GM21737 (cell line): ENCODE measurements at regions not wholly inside any gene's neighbourhood (a gene's known extent, or its start where the extent isn't known, plus 50 kb on each side); places are given as distances from the start of the nearest gene placed in this dataset.
"Not testable (repeated sequence)": the region's sequence is repeated elsewhere in the genome, so short reads cannot be mapped to it uniquely, and the experiment has no call there.

ENCODE experiments used
- ATAC-seq: cut with Tn5 transposase; IDR thresholded peaks from one replicate; pipeline ENCODE4 v1.9.1; 2021; ENCODE audit warnings: mild to moderate bottlenecking, moderate library complexity; ENCODE audit not compliant: unreplicated experiment

DNA sequence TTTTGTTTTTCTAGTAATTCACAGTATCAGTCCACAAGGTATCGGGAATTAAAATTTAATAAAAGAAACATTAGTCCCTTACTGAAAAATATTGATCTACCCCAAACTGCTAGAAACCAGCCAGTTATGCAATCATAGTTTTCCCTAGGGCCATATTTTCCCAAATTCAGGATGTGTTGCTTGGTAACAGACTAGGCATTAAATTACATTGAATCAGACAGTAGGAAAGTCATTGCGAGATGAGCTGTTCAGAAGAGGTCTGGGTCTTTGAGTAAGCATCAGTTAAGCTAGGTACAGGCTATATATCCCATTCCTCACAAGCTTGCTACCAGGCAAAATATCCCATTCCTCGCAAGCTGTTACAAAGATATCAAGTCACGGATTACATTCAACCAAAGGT lies 123.0 kb upstream of the CCDC150 start:
- no peak for ATAC-seq

DNA sequence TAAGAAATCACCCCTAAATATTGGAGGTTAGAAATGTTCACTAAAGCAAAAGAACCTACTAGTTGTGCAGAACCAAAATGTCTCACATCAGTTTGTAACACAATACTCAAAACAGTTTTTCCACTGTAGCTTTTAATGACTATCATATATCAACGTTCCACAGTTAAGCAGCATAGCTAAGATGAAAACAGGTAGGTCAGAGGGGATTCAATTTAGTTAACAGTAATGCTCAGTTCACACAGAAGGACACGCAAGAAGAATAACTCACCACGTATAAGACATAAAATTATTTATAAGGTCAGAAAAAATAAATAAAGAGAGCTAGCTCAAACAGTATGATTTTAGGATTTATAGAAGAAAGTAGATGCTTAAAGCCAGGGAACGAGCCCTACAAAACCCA lies 118.9 kb upstream of the CCDC150 start:
- ATAC-seq, result no peak

- ATAC-seq, result not testable (repeated sequence)
Measured at GRCh38 chr2:196526981-196527725, 112.4 kb upstream of the CCDC150 start.

GRCh38 chr2:196528486-196529223 lies 110.9 kb upstream of the CCDC150 start:
- ATAC-seq, result no peak

GRCh38 chr2:196530910-196531309 lies 108.6 kb upstream of the CCDC150 start:
- no peak for ATAC-seq

GRCh38 chr2:196533772-196534397 lies 105.6 kb upstream of the CCDC150 start:
- ATAC-seq, result no peak

- no peak for ATAC-seq
Measured at GRCh38 chr2:196534495-196534894, 105.0 kb upstream of the CCDC150 start.

DNA sequence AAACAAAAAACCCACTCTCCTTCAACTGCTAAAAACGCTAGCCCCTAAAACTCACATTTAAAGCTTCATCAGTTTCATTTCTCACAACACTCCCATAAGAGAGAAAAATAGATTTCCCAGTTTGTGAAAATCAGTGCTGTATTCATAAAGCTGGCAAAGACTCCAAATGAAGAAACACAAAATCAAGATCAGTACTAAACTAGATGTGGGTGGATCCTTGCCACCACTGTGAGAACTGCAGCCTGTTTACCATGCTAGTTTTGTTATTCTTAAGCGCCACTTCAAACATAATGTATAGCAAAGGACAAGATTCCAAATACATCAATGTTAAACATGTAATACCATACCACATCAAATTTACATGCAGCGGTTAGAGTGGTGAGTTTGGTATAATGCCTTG lies 104.5 kb upstream of the CCDC150 start:
- no peak for ATAC-seq

DNA sequence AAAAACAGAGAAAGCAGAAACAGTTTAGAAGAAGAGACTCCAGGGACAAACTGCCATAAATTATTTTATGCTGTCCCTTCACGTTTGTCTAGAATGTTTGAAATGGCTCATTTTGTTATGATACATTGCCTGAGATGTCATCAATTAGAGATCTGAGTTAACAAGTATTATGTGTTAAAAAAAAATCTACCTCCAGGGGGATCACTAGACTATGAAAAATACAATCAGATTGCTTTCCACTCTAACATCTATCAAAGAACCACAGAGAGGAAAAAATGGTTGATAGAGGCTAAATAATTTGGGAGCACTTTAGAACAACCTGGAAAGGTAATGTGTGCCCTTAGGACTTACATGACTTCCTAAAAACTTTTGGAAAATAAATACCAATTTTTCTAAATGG lies 103.8 kb upstream of the CCDC150 start:
- ATAC-seq, result no peak

GRCh38 chr2:196537311-196537710 lies 102.2 kb upstream of the CCDC150 start:
- ATAC-seq, result no peak

GRCh38 chr2:196538189-196538588 lies 101.3 kb upstream of the CCDC150 start:
- ATAC-seq, result no peak

DNA sequence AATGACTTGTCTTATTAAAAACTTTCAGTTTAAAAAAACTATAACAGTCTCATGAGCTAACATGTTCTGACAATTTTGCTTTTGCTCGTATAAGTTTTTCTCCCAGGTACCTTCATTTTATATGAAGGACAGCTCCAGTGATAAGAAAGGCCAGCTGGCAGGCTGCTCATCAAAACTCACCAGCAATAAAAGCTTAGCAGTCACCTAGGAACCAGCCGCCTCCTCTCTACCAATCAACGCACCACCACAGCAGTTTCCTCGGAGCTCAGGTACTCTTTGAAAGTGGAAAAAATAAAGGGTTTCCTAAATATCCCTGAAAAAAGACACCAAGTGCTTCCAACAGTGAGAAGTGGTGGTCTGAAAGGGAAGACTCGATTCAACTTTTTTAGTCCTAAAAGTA lies 100.9 kb upstream of the CCDC150 start:
- no peak for ATAC-seq

DNA sequence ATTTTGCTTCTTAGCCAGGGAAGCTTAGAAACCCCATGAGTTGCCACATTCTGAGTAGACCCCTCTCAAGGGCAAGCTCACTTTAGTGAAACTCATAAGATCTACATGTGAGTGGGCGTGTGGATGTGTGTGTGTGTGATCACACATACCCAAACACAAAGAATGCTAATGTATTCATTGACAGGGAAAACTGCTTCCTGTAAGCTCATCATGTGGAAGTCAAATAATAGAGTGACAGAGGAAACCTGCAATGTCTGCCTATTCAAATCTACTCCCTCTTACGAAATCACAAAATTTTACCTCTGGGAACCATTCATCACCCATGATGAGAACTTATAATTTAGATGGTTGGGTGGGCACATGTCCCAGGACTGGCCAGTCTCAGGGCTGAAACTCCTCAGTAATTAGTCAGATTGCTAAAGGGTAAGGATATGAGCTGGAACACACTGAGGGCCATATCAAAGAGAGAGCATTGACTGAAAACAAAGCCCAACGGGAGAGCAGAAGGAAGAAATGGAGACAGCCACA lies 94.5 kb upstream of the CCDC150 start:
- no peak for ATAC-seq

GRCh38 chr2:196546151-196546919 lies 93.2 kb upstream of the CCDC150 start:
- ATAC-seq, result no peak

DNA sequence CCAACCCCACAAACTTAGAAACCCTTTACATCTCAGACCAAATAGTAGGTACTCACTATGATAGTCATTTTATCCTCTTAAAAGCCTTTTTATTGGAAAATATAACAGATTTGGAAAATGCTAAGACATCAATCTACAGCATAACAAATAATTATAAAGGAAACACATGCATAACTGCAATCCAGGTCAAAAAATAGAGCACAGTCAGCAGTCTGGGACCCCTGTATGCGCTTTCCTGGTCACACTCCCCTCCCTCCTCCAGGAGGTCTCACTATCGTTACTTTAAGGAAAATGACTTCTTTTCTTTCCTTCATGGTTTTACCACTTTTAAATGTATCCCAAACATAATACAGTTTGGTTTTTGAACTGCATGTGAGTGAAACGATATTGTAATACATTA lies 90.5 kb upstream of the CCDC150 start:
- ATAC-seq, result no peak

- ATAC-seq, result no peak
Measured at GRCh38 chr2:196551014-196551413, 88.5 kb upstream of the CCDC150 start.

- ATAC-seq, result no peak
Measured at GRCh38 chr2:196555161-196555560, 84.4 kb upstream of the CCDC150 start.

DNA sequence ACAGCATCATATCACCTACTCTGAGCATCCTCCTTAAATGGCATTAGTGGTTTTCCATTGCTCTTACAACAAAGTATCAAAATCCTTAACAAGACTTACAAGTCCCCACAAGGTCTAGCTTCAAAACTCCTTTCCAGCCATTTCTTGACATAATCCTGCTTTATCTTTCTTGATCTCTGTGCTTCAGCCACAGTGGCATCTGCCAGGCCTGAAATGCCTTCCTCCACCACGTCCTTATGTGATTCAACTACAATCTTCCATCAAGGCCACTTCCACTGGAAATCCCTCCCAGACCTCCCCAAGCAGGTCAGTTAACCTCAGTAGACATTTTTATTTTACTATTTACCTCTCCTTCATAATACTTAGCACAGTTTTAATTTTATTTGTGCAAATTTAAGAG lies 83.8 kb upstream of the CCDC150 start:
- no peak for ATAC-seq

- ATAC-seq, result no peak
Measured at GRCh38 chr2:196558497-196558896, 81.0 kb upstream of the CCDC150 start.

DNA sequence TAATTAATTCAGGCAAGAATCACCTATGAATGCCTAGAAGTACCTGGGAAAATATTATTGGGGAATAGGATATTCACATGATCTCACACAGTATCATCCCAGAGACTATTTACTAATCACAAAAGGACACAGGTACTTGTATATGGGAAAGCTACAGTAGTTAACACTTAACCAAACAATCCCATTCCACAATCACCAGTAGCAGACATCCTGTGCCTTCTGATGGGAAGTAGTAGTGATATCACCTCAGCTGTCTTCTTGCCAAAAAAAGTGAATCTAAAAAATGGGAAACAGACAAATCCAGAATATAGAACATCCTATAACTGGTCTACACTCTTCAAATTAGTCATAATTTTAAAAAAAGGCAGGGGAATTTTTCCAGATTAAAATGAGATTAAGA lies 75.6 kb upstream of the CCDC150 start:
- no peak for ATAC-seq
